Brain microvascular endothelial cell (primary cell): ENCODE measurements at regions not wholly inside any gene's neighbourhood (a gene's known extent, or its start where the extent isn't known, plus 50 kb on each side); places are given as distances from the start of the nearest gene placed in this dataset.

Experiments used
- DNase-seq: peaks from one replicate; pipeline ENCODE4 v3.0.0-alpha.2; 2020
- H3K27ac ChIP-seq: fragments of 250-450 bp; sonication (Bioruptor Pico); 2 replicates; pipeline ENCODE4 v1.5.1; 2020; ENCODE audit warnings: mild to moderate bottlenecking, moderate library complexity
- H3K27me3 ChIP-seq: fragments of 250-450 bp; sonication (Bioruptor Pico); replicated peaks from 2 replicates; pipeline ENCODE4 v1.5.1; 2020; ENCODE audit warnings: mild to moderate bottlenecking
- H3K36me3 ChIP-seq: fragments of 250-450 bp; sonication (Bioruptor Pico); replicated peaks from 2 replicates; pipeline ENCODE4 v1.5.1; 2020; ENCODE audit warnings: mild to moderate bottlenecking
- H3K4me3 ChIP-seq: 2 replicates; pipeline ENCODE4 v1.5.1; 2011; ENCODE audit warnings: low read depth, mild to moderate bottlenecking, control low read depth, low read length, moderate library complexity
- CTCF ChIP-seq: IDR thresholded peaks from 2 replicates; pipeline ENCODE4 v1.5.1; 2011; ENCODE audit warnings: low read depth, mild to moderate bottlenecking, moderate library complexity, low read length, control low read depth, inconsistent platforms; ENCODE audit errors: missing control alignments
- in situ Hi-C: cut with HindIII; loops from 2 replicates; pipeline ENCODE4 v1.10.0; 2017; ENCODE audit warnings: low sequenced_read_pairs, low pct_ligation_motif_present

DNA sequence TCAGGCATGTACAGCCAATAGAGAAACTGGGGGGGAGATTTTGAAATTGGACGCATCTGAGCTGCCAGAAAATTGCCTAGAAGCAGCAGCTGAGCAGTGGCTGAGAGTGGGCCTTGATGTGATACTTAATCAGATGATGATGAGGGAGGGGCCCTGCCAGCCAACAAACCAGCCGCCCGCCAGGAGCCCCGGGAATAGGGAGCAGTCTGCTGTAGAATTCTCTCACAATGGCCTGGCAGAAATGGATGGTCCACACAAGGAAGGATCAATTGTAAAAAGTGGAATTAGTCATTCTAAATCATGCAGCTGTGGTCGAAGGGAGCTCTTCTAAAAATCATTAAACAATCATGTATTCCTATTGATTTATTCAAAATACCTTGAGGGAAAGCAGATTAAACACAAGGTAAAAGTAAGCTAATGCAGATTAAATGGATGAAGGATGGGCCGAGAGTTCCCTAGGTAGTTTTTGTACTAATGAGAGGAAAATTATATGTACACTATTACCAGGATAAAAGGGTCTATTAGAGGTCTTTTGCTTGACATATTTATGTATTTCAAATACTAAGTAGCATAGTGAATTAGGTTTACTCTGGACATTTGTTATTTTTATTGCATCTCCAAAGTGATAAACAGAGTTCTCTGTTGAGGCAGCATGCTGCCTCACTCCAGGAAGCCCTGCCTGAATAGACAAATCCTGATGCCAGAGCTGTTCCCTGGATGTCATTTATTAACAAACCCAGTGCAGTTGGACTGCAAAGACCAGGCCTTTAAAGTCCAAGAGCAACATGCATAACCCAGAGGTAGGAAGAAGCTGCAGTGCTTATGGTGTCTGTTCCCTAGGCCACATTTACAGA lies 91.3 kb downstream of the NKX6-1 start:
- Histone ChIP-seq H3K27ac (no peak overlapping the region), H3K36me3 (no peaks in the 10 kb centered on the region), H3K4me3 (no peak overlapping the region), H3K27me3 (no peaks in the 10 kb centered on the region)
- in situ Hi-C loops, result no loop called here
- no peak for DNase-seq
- TF ChIP-seq CTCF, result no peak

DNA sequence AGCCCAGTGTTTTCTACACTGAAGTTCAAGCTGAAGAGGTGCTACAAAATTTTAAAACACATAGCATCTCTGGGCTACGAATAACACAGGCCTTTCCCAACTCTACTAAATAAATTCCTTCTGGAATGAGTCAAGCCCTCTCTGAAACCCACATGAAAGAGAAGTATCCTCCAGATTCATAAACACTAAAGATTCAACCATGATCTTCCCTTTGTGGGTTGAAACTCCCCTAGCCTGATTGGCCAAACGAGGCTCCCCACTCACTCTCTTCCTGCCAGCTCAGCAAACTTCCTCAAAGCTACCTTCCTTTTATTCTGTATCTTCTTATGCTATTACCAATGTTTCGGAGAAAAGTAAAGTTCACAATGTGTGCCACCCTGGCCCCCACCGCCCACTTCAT lies 95.4 kb downstream of the NKX6-1 start:
- Histone ChIP-seq H3K36me3 (no peaks in the 10 kb centered on the region), H3K4me3 (no peak overlapping the region), H3K27ac (no peak overlapping the region), H3K27me3 (no peaks in the 10 kb centered on the region)
- in situ Hi-C loops, result no loop called here
- TF ChIP-seq CTCF, result no peak
- no peak for DNase-seq

DNA sequence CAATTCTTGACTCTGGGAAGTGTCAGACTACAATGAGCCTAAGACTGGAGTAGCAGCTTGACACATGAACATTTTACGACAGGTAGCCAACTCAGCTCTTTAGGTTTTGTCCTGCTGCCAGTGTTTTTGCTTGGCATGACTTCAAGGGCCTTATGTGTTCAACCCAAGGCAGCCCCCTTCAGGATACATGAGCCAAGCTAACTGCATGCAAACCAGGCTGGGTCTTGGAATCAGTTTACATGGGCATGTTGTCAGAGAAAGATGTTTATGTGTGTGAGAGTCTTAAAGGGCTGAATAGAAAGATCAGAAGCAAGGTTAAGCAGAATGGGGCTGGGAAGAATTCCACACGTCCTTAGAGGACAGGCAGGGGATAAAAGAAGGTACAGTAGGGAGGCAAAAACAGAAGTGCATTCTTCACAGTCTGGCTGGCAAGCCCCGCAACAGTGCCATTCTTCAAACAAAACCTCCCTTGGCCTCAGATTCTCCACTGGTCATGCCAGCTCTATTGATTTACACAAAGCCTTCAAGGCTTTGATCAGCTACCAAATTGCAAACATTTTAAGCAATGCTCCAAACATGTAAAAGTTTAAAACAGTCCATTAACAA lies 97.3 kb downstream of the NKX6-1 start:
- Histone ChIP-seq H3K27me3 (no peaks in the 10 kb centered on the region), H3K36me3 (no peaks in the 10 kb centered on the region), H3K27ac (no peak overlapping the region), H3K4me3 (no peak overlapping the region)
- no peak for TF ChIP-seq CTCF
- in situ Hi-C loops, result no loop called here
- no peak for DNase-seq

- TF ChIP-seq CTCF, result no peak
- Histone ChIP-seq H3K27ac (no peak overlapping the region), H3K27me3 (no peaks in the 10 kb centered on the region), H3K4me3 (no peak overlapping the region), H3K36me3 (no peaks in the 10 kb centered on the region)
- no peak for DNase-seq
- in situ Hi-C loops, result no loop called here
These were observed 104.7 kb downstream of the NKX6-1 start for GRCh38 chr4:84394386-84394785.

DNA sequence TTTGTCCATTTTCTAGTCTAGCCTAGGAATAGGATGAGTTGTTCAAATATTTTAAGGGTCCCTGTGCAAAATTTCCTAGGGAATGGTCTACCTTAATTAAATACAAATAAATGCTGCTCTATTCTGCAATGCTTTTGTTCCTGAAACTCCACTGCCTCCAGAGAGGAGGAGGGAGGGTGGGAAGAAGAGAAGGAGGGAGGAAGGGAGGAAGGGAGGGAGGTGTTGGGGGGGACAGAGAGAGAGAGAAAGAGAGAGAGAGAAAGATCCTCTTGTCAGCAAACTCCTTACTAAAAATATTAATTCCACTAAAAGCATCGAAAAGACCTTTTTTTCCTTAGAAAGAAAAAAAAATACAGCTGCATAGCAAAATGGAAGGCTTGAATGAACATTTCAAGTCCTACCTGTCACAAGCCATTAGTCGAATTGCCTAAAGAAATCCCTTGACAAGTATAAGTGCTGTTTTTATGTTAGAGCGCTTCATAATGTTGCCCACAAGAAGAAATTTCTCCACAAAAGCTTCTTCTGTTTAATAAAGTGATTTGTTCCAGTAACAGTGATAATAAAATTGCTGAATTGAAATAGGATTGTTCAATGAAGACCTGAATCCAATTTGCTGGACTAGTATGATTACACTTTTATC lies 106.0 kb downstream of the NKX6-1 start:
- in situ Hi-C loops, result no loop called here
- Histone ChIP-seq H3K27ac (no peak overlapping the region), H3K27me3 (no peaks in the 10 kb centered on the region), H3K4me3 (no peak overlapping the region), H3K36me3 (no peaks in the 10 kb centered on the region)
- no peak for TF ChIP-seq CTCF
- DNase-seq, result no peak
